Right kidney (tissue), 1 donor: ENCODE measurements at regions not wholly inside any gene's neighbourhood (a gene's known extent, or its start where the extent isn't known, plus 50 kb on each side); places are given as distances from the start of the nearest gene placed in this dataset.

Experiments
- DNase-seq: peaks from one replicate; pipeline ENCODE4 v3.0.0-alpha.2; 2016

DNA sequence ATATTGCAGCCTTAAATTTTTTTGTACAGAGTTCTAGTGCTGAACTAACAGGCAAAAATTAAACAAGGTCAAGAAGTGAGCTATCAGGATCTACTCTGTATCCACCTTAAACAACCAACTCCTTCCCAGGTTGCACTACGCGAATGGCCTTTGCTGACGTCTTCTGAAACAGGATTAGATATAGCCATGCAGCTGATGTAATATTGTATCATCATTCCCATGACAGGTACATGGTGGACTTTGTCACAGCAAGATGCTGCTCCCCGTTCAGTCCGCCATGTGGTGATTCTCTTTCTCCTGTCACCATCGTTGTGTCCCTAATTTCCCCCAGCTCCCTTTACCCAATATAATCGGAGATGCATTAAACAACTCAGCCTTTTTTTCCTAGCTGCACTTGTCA, 328.9 kb downstream of the DEPDC1B start:
- no peak for DNase-seq

DNA sequence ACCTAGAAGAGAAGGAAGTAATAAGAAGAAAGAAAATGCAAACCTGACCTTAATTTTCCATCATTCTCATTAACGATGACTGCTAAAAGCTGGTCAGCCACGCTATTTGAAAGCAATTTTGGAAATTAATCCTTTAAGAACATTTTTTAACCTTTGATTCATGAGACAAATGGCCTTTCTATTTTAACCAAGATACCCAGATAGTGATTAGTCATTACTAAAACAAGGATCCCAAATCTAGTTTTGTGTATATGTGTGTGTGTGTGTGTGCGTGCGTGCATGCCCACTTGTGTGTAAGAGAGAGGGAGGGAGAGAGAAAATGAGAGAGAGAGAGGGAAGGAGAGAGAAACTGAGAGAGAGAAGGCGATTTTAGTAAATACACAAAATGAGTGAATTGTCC, 329.5 kb downstream of the DEPDC1B start:
- no peak for DNase-seq

DNA sequence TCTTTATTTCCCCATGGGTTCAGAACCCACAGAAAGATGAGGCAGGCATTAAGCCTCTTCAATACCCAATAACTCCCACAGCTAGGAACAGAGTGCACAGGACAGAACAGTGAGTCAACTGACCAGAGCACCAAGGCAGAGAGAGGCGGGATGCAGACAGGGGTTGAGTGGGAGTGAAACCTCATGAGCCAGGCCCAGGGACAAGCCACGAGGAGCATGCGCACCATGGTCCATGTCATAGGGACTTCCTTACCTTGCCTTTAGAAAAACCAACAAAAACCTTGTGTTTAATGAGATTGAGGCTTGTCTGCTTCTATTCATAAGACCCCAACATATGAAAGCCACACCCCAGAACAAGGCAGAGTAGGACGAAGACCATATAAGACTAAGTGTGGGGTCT, 330.6 kb downstream of the DEPDC1B start:
- DNase-seq, result no peak

DNA sequence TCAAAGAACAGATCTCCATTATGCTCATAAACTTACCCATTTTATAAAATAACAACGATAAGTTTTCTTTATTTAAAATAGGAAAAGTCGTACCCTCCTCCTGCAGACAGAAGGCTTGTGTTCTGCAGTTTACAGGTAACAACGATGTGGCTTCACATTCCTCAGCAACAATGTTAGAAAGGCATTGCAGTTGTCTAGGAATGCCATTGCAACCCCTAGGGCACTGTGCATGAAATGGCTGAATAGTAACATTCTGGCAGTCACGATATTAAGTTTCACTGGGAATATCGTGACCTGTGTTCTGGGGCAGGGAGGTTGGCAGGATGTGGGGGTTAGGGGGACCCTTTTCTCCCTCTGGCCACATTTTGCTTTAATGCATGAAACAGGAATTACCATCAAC, 331.9 kb downstream of the DEPDC1B start:
- DNase-seq, result no peak

DNA sequence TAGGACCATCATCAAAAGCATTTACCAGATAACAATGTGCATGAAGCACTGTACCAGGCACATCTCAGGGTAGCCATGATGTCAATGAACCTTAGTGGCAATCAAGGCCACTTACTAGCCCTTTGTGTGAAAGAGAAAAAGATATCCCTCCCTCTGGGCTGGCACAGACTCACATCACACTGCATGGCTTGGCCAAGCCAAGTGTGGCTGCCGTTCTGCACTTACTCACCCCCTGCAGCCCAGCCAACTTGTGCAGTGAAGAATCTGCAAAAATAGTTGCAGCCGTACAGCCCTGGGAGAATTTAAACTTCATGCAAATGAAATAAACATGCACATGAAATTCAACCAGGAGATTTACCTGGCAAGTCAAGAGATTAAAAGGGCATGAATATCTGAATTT, 333.5 kb downstream of the DEPDC1B start:
- no peak for DNase-seq

DNA sequence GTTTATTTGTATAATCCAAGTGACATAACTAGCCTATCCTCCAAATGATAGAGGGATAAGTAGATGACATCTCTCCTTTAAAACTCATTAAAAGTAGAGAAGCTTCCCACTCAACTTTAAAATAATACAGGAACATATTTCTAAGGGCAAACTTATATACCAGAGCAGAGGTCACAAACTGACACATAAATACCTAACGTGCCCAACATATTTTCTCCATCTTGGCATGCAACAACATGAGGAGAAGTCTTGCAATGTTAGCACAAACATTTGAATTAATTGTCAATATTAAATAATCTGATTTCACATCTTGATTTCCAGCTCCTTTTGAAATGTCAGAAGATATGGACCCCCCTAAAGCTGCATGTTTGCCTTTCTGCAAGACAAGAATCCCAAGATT, 335.0 kb downstream of the DEPDC1B start:
- DNase-seq, result no peak

DNA sequence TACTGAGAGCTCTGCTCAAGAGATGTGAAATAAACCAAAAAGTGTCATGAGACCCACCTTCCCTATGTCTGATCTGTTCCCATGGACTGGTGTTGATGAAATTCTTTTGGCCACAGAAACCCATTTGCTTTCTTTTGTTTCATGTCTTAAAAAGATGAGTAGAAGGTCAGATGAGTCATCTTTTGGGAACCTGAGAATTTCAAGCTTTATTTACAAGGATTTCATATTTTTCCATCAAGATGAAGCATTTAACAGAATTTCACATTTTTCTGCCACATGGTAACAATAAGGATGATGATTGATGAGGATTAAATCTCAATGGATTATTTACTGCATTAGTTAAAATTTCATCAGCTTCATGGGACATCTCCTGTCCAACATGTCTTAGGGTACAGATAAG, 337.8 kb downstream of the DEPDC1B start:
- DNase-seq, result no peak

DNA sequence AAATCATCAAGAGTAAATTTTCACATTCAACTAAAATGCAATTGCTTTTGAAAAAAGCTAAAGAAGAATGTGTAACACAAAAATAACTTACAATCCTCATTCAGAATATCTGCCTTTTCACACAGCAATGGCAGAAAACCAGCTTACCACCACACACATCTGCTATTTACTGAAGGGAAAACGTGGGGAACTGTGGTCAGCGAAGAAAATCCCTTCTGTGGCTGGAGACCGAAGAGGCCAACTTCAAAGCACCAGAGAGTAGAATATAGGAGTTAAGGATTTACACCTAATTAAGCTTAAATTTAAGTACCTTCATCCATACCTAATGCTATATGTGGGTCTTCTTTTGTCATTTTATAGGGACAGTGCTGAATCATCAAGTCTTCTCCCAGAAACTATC, 339.6 kb downstream of the DEPDC1B start:
- DNase-seq, result no peak

DNA sequence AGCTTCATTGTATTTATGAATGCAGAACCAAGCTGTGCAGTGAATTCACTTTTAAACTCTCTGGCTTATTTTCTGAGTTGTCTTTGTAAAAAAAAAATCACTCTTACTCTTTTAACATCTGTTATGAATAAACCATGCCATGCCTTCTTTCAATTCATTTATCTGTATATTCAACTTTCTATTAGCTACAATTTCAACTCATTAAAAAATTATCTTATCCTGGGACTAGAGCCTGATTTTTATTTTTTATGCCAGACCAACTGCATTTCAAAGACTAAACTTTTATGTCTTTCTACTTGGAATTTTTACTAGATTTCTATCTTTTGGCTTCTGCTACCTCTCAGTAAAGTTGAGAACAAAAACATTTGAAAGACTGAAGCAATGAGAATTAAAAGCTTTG, 342.7 kb downstream of the DEPDC1B start:
- DNase-seq, result no peak

DNA sequence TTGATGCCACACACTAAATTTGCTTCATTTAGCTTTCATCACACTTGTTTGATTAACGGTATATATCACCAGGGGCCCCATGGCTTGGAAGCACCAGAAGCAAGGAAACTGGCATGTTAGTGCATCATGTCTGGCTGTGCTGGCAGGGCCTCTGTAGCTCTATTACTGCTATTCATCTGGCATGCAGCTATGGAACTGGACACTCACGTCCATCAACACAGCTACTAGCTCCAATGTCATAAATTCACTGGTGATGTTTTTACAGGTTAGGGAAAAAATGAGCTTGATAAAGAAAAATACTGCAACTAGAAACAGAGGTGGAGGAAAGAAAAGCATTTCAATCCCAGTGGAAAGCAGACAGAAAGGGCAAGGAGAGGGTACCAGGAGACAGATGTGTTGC, 343.2 kb downstream of the DEPDC1B start:
- no peak for DNase-seq

DNA sequence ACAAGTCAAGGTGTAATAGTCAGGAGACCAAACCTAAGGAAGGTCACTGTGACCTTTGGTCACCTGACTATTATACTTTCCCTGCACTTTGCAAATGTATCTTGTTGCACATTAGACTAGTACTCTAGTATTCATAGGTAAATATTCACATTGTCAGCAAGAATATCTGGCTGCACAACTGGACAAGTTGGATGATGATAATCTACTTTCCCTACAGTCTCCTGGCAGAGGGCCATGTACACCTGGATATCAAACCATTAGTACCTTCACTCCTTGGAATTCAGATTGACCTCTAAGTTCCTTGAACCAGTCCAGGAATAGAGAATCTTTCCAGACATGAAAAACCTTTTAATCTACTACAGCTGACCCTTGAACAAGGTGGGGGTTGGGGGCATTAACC, 344.8 kb downstream of the DEPDC1B start:
- no peak for DNase-seq

DNA sequence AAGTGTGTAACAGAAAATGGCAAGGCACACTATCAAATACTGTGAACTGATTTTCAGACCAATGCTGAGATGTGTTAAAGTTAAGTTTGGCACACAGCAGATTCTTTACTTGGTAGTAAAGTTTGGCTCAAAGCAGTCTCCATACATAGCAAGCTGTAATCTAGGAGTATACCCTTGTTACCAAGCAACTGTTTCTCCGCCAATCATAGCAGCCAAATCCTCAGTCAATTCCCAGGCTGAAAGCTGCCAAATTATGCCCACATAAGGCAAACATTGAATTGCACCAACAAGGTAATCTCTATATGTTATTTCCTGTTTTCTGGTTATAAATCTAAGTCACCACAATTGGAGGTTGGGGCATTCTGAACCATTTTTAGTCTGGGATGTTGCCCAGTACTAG, 345.7 kb downstream of the DEPDC1B start:
- no peak for DNase-seq

DNA sequence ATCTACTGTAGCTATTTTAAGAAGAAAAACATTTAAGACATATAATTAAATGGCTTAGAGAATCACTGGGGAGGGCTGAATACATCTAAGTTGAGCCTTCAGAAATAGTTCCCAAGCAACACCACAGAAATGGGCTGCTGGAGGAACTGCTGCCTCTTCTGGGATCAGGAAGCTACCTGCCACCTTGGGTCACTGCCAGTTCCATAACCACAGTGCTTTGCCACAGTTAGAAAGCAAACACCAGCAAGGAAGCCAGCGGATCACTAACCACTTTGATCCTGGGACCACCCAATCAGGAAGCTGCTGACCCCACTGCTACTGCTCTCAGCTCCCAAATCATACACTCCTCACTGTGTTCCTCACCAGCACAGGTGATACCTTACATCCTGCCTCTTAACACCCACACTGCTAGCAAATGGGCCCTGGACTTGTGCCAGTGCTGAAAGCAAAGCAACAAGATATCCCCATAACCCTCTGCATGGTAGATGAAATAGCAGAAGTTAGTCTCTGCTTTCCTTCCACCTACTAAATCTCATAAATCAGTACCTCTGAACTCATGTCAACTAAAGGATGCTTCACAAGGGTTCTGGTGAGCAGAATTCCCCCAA, 346.9 kb downstream of the DEPDC1B start:
- DNase-seq, result no peak

DNA sequence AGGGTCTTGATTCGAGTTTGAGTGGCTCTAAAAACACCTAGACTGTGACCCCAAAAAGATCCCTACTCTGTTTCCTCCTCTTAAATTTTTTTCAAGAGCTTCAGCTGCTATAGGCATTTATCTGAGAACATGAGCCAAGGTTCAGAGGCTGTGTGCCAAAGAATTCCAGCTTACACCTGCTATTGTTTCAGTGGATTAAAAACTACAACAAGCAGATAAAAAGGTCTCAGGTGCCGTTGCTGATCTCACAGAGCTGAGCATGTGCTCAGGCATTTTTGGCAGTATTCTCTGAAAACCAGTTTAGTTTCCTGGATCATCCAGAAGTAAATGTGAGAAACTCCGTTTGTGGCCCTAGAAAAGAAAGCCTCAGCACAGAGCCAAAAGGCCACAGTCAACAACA, 349.2 kb downstream of the DEPDC1B start:
- no peak for DNase-seq

DNA sequence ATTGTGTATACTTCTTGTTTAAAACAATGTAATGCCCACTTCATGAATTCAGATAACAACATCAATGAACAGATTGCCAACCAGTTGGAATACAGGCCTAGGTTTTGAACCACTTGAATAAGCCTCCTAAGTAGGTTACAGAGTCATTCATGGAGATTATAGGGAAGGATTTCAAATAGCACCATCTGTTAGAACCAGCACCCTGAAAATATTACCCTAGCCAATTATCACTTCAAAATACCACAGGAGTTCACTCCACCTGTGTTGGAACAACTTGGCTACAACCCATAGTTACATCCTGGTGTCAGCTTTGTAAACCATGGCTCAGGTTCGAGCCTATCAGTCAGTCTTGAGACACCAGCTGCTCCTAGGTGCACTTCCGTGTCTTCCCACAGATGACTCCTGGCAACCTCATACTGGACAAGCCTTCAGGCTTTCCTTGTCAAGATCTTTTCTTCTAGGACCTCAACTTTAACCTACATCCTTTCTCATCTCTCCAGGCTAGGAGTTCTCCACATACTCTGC, 350.0 kb downstream of the DEPDC1B start:
- no peak for DNase-seq

DNA sequence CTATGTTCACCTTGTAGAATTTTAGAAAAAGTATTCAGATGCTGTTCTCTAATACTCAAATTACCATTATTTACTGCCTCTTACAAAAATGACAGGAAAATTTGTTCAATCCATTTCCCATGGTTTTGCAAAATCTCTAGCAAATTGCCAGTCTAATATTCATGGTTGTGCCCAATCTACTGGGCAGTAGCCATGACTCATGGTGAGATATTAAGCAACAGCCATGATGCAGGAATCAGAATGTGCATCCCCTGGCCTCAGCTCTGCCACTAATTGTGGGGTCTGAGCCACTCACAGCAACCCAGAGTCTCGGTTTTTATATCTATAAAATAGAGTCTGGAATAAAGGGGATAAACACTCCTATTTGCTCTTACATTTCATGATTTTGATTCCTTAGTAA, 353.6 kb downstream of the DEPDC1B start:
- no peak for DNase-seq

DNA sequence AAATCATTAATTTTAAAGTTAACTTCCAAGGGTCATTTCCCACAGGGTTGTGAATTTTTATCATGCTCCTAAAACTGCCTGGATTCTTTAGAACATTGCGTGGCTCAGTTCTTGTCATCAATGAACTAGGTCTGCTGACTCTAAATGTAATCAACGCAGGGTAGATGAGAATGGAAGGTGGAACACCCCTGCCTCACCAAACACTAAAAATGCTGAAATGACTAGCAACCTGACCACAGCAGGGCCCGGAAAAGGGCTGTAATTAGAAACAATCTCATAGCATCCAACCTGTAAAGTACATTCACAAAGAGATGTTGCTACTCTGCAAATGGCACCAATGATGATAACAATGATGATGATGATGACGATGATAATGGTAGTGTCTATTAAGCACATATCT, 356.9 kb downstream of the DEPDC1B start:
- DNase-seq, result no peak

DNA sequence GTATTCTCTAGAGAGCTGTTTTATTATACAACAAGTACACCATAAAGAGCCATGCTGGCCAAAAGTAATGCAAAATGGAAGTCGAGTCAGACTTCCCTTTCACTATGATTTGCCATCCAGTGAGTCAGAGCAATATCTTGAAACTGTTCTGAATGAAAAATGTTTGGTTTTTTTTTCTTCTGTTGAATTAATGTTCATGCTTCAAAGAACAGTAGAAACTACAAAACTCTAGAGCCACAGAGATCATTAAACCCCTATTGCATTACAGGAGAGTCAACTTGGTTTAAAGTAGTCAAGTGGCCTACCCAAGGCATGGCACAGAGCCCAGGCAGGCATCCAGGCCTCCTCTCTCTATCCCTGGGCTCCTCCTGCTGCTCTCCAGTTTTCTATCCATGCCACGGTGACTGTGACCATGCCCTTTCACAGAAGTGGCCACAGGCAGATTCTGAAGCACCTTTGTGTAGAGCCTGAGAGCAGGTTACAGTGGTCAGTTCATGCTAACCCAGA, 358.9 kb downstream of the DEPDC1B start:
- DNase-seq, result no peak

DNA sequence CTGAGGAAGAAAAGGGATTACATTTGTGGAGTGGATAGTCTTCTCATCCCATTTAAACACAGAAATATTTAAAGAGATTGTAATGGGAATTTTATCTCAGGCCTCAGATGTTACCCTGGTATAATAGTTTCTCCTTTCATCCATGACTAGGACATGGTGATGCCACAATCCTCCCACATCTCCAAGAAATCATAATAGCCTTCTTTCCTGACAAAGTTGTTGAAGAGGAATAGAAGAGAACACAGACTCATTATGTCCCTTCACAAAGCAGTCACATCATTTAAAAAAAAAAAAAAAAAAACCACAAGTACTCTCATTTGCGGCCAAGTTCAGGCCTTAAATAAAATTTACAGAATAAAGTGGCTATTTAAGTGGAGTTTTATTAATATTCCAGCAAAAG, 359.6 kb downstream of the DEPDC1B start:
- no peak for DNase-seq

DNA sequence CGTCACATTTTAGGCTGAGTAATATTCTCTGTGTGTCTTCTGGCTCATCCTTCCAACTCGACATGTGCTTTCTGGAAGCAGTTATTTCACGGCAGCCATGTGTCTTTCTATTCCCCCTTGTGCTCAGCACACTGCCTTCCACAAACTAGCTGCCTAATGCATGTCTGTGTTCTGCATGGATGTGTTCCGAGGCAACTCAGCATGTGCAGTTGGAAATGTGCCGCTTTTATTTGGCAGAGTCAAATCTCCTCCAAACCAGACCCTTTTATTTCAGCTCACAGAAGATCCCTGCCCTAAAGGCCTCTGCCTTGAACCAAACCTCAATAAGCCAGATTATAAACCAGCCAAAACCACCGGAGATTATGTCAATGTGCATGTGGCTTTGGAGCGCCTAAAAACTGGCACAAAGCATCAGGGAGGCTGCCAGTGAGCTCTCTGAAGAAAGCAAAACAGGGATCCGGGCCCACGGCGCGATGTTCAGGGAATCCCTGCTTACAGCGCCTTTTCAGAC, 360.2 kb downstream of the DEPDC1B start:
- no peak for DNase-seq

DNA sequence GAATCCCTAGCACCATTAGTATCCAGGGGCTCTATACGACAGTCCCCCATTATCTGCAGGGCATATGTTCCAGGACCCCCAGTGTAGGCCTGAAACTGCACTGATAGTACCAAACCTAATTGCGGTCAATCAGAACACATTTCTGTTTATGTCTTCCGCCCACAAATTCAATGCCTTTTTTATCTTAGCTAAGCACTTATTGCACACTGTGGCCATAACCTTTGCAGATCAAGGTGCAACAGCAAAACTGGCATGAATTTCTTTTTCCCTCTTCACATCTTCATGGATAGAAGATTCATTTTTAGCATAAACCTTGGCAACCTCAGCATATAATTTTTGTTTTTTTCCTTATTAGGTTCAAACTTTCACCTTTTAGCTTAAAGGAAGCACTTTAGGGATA, 361.1 kb downstream of the DEPDC1B start:
- no peak for DNase-seq

DNA sequence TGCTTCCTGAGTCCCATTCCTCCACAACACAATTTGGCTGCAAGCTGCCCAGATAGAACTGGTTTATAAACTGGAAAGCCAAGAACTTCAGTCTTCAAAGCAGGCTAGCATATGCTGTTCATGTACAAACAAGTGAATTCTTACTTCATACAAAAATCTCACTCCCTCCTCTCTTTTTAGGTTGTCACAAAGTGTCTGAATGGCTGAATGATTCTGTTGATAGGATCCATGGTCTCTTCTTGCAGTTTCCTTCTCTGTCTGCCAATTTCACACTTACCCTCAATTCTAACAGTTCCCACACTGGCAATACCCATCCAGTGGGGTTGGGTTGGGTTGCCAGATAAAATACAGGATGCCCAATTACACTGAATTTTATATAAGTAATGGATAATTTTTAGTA, 363.5 kb downstream of the DEPDC1B start:
- no peak for DNase-seq

DNA sequence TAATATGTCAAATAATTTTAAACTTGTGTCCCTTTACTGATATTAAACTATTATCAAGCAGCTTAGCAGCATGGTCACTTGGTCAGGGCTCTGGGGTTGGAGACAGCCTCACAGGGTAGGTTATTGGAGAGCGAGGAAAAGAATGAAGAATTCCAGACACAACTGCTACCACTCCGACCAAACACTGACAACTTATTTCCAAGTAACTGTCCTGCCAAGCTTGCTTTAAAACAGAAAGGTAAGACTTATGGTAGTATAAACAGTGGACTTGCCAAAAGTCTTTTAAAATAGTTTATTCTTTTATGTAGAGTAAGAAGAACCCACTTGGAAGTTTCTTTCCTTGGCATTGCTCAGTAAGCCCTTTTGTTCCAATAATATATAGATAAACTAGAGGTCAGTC, 364.1 kb downstream of the DEPDC1B start:
- no peak for DNase-seq

DNA sequence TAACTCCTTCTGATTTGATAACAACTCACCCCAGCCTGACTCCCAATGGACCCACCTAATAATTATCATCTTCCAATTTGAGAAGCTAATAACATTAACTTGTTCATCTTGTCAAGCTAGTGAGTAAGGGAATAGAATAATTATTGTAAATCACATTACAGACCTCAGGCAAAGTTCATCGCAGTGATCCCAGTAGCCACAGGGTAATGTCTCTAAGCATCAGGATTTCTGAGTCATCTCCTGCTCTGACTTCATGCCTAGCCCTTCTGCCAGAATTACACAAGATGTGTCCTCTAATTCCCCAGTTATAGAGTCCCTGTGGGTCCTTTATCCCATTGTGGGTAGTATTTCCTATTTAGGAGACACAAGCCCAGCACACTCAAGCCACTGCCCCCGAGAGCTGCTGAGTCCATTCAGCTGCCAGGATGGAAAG, 365.7 kb downstream of the DEPDC1B start:
- no peak for DNase-seq
